ENCODE measurements at regions not wholly inside any gene's neighbourhood (a gene's known extent, or its start where the extent isn't known, plus 50 kb on each side); places are given as distances from the start of the nearest gene placed in this dataset.
"Not testable (repeated sequence)": the region's sequence is repeated elsewhere in the genome, so short reads cannot be mapped to it uniquely, and the experiment has no call there.

- no peak for DNase-seq (ENCODE audit: low read depth in 2 of 2, low spot score in 1 of 2)
These were observed 89.7 kb upstream of the SLC30A5 start for GRCh38 chr5:69004127-69004526.

- DNase-seq (ENCODE audit: low read depth in 2 of 2, low spot score in 1 of 2), result no peak
These were observed 89.1 kb upstream of the SLC30A5 start for GRCh38 chr5:69004676-69005075.

- DNase-seq (ENCODE audit: low read depth in 2 of 2, low spot score in 1 of 2), result no peak
These were observed 87.8 kb upstream of the SLC30A5 start for GRCh38 chr5:69006030-69006429.

GRCh38 chr5:69007163-69007562 is 86.7 kb upstream of the SLC30A5 start:
- no peak for DNase-seq (ENCODE audit: low read depth in 2 of 2, low spot score in 1 of 2)

- DNase-seq (ENCODE audit: low read depth in 2 of 2, low spot score in 1 of 2), result peak; percentile 18 to 48
These were observed 86.0 kb upstream of the SLC30A5 start for GRCh38 chr5:69007726-69008368.

GRCh38 chr5:69010476-69010875 is 83.3 kb upstream of the SLC30A5 start:
- no peak for DNase-seq (ENCODE audit: low read depth in 2 of 2, low spot score in 1 of 2)

- no peak for DNase-seq (ENCODE audit: low read depth in 2 of 2, low spot score in 1 of 2)
These were observed 81.9 kb upstream of the SLC30A5 start for GRCh38 chr5:69011910-69012309.

GRCh38 chr5:69013481-69013880 is 80.3 kb upstream of the SLC30A5 start:
- DNase-seq (ENCODE audit: low read depth in 2 of 2, low spot score in 1 of 2), result no peak

GRCh38 chr5:69014007-69014406 is 79.8 kb upstream of the SLC30A5 start:
- DNase-seq (ENCODE audit: low read depth in 2 of 2, low spot score in 1 of 2), result not testable (repeated sequence)

GRCh38 chr5:69019668-69020375 is 74.0 kb upstream of the SLC30A5 start:
- no peak for DNase-seq (ENCODE audit: low read depth in 2 of 2, low spot score in 1 of 2)

GRCh38 chr5:69024241-69024651 is 69.6 kb upstream of the SLC30A5 start:
- no peak for DNase-seq (ENCODE audit: low read depth in 2 of 2, low spot score in 1 of 2)

GRCh38 chr5:69029292-69029691 is 64.5 kb upstream of the SLC30A5 start:
- no peak for DNase-seq (ENCODE audit: low read depth in 2 of 2, low spot score in 1 of 2)

- DNase-seq (ENCODE audit: low read depth in 2 of 2, low spot score in 1 of 2), result no peak
These were observed 63.3 kb upstream of the SLC30A5 start for GRCh38 chr5:69030358-69031062.

- no peak for DNase-seq (ENCODE audit: low read depth in 2 of 2, low spot score in 1 of 2)
These were observed 61.8 kb upstream of the SLC30A5 start for GRCh38 chr5:69032009-69032408.

- DNase-seq (ENCODE audit: low read depth in 2 of 2, low spot score in 1 of 2), result no peak
These were observed 60.1 kb upstream of the SLC30A5 start for GRCh38 chr5:69033690-69034089.

GRCh38 chr5:69034898-69035297 is 58.9 kb upstream of the SLC30A5 start:
- no peak for DNase-seq (ENCODE audit: low read depth in 2 of 2, low spot score in 1 of 2)

- DNase-seq (ENCODE audit: low read depth in 2 of 2, low spot score in 1 of 2), result no peak
These were observed 58.1 kb upstream of the SLC30A5 start for GRCh38 chr5:69035665-69036064.

GRCh38 chr5:69038539-69038938 is 55.3 kb upstream of the SLC30A5 start:
- DNase-seq (ENCODE audit: low read depth in 2 of 2, low spot score in 1 of 2), result no peak

GRCh38 chr5:69039829-69040228 is 54.0 kb upstream of the SLC30A5 start:
- DNase-seq (ENCODE audit: low read depth in 2 of 2, low spot score in 1 of 2), result no peak

GRCh38 chr5:69042500-69042899 is 51.3 kb upstream of the SLC30A5 start:
- DNase-seq (ENCODE audit: low read depth in 2 of 2, low spot score in 1 of 2), result no peak

GRCh38 chr5:69042915-69043654 is 50.7 kb upstream of the SLC30A5 start:
- peak; percentile 53 to 65 for DNase-seq (ENCODE audit: low read depth in 2 of 2, low spot score in 1 of 2)

- no peak for DNase-seq (ENCODE audit: low read depth in 2 of 2, low spot score in 1 of 2)
These were observed 50.2 kb upstream of the SLC30A5 start for GRCh38 chr5:69043655-69043996.

All from stimulated activated CD8-positive, alpha-beta memory T cell treated with anti-CD3 and anti-CD28 coated beads, Interleukin-4, amount 100 ng/mL, for 1 hour (primary cell).